Erythroblast (primary cell): ENCODE measurements at regions not wholly inside any gene's neighbourhood (a gene's known extent, or its start where the extent isn't known, plus 50 kb on each side); places are given as distances from the start of the nearest gene placed in this dataset.

Experiments used
- GATA1 ChIP-seq: IDR thresholded peaks from 2 replicates; pipeline ENCODE4 v1.6.1; 2011; ENCODE audit warnings: low read depth, mild to moderate bottlenecking, control low read depth, low read length, moderate library complexity
- POLR2A ChIP-seq: IDR thresholded peaks from 2 replicates; pipeline ENCODE4 v1.6.1; 2011; ENCODE audit warnings: mild to moderate bottlenecking, low read length

- no peak for TF ChIP-seq POLR2A
- no peak for TF ChIP-seq GATA1
Observed at GRCh38 chr17:43309505-43310332, 75.9 kb upstream of the RNU2-1 start.
